NT2/D1 (cell line): ENCODE measurements at regions not wholly inside any gene's neighbourhood (a gene's known extent, or its start where the extent isn't known, plus 50 kb on each side); places are given as distances from the start of the nearest gene placed in this dataset.

Experiments used
- DNase-seq: peaks from one replicate; pipeline ENCODE4 v3.0.0-alpha.2; 2011; ENCODE audit warnings: low read depth, low spot score
- H3K27me3 ChIP-seq: 2 replicates; pipeline ENCODE4 v1.6.0; 2011; ENCODE audit warnings: mild to moderate bottlenecking; ENCODE audit not compliant: insufficient read length, insufficient read depth
- H3K36me3 ChIP-seq: 2 replicates; pipeline ENCODE4 v1.6.1; 2011; ENCODE audit warnings: mild to moderate bottlenecking, low read length, mixed read lengths; ENCODE audit not compliant: insufficient read depth, insufficient read length
- H3K4me1 ChIP-seq: 2 replicates; pipeline ENCODE4 v1.5.1; 2011; ENCODE audit not compliant: insufficient read depth, insufficient read length
- H3K4me3 ChIP-seq: 2 replicates; pipeline ENCODE4 v1.5.1; 2011; ENCODE audit warnings: low read depth; ENCODE audit not compliant: insufficient read length
- H3K9ac ChIP-seq: 2 replicates; pipeline ENCODE4 v1.6.0; 2011; ENCODE audit warnings: low read depth; ENCODE audit not compliant: insufficient read length
- H3K9me3 ChIP-seq: 2 replicates; pipeline ENCODE4 v1.5.1; 2011; ENCODE audit warnings: mild to moderate bottlenecking, low read length; ENCODE audit not compliant: insufficient read depth
- SUZ12 ChIP-seq: IDR thresholded peaks from 2 replicates; pipeline ENCODE4 v1.6.1; 2011; ENCODE audit not compliant: insufficient read length, insufficient read depth; ENCODE audit errors: extremely low read depth
- YY1 ChIP-seq: IDR thresholded peaks from 2 replicates; pipeline ENCODE4 v1.6.1; 2011; ENCODE audit not compliant: insufficient read length, insufficient read depth
- ZNF274 ChIP-seq: IDR thresholded peaks from 2 replicates; pipeline ENCODE4 v1.6.1; 2011; ENCODE audit warnings: mild to moderate bottlenecking, low read depth, low read length

- H3K27me3 ChIP-seq = no peaks in the 10 kb centered on the region
- peaks cover 35% of the 10 kb centered on the region for H3K4me1 ChIP-seq
- peaks cover 4% of the 10 kb centered on the region for H3K36me3 ChIP-seq
- no peak for DNase-seq
- H3K9ac ChIP-seq = no peak overlapping the region
- H3K4me3 ChIP-seq = no peak overlapping the region
- TF ChIP-seq YY1 (no peak), ZNF274 (no peak), SUZ12 (no peak)
- no peaks in the 10 kb centered on the region for H3K9me3 ChIP-seq
Observed at GRCh38 chr16:85231959-85232358, 119.7 kb upstream of the CIBAR2 start.

- TF ChIP-seq YY1 (no peak), SUZ12 (no peak), ZNF274 (no peak)
- no peaks in the 10 kb centered on the region for H3K9me3 ChIP-seq
- no peak for DNase-seq
- H3K4me1 ChIP-seq = peaks cover 32% of the 10 kb centered on the region
- no peak overlapping the region for H3K9ac ChIP-seq
- H3K36me3 ChIP-seq = peaks cover 4% of the 10 kb centered on the region
- H3K27me3 ChIP-seq = no peaks in the 10 kb centered on the region
- H3K4me3 ChIP-seq = no peak overlapping the region
Observed at GRCh38 chr16:85232369-85233142, 120.3 kb upstream of the CIBAR2 start.

DNA sequence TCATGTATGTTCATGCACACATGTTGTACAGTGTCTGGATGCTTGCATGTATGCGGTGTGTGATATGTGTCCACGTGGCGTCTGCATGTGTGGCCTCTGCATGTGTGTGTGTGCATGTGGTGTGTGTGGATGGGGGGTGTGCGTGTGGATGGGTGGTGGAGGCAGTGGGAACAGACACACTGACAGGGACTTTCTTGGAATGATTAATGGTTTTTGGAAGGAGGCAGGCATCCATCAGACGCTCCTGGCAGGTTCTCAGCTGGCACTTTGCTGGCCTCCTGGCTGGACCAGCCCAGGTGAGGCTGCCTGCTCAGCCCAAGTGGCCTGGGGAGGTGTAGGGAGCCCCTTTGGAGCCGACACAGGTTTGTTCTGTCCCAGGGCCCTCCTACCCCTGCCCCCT is 121.2 kb upstream of the CIBAR2 start:
- H3K27me3 ChIP-seq = no peaks in the 10 kb centered on the region
- no peak overlapping the region for H3K9ac ChIP-seq
- H3K36me3 ChIP-seq = peaks cover 4% of the 10 kb centered on the region
- no peak overlapping the region for H3K4me3 ChIP-seq
- TF ChIP-seq SUZ12 = no peak
- no peak for TF ChIP-seq ZNF274
- TF ChIP-seq YY1 = no peak
- H3K4me1 ChIP-seq = peaks cover 36% of the 10 kb centered on the region
- no peak for DNase-seq
- H3K9me3 ChIP-seq = no peaks in the 10 kb centered on the region

- TF ChIP-seq YY1 (no peak), SUZ12 (no peak), ZNF274 (no peak)
- no peaks in the 10 kb centered on the region for H3K27me3 ChIP-seq
- peak overlapping the region; percentile 62 for H3K9ac ChIP-seq
- H3K9me3 ChIP-seq = no peaks in the 10 kb centered on the region
- DNase-seq = peak; percentile 92
- no peaks in the 10 kb centered on the region for H3K36me3 ChIP-seq
- peak overlapping the region; percentile 17 for H3K4me3 ChIP-seq
- peaks cover 40% of the 10 kb centered on the region for H3K4me1 ChIP-seq
Observed at GRCh38 chr16:85234310-85235204, 122.3 kb upstream of the CIBAR2 start.

GRCh38 chr16:85235991-85236817 is 123.9 kb upstream of the CIBAR2 start:
- Histone ChIP-seq H3K27me3 (no peaks in the 10 kb centered on the region), H3K4me3 (peak overlapping the region; percentile 6), H3K36me3 (peaks cover 3% of the 10 kb centered on the region), H3K4me1 (peaks cover 50% of the 10 kb centered on the region), H3K9me3 (no peaks in the 10 kb centered on the region), H3K9ac (peak overlapping the region; percentile 72)
- TF ChIP-seq YY1 = no peak
- TF ChIP-seq SUZ12 = no peak
- no peak for TF ChIP-seq ZNF274
- no peak for DNase-seq

GRCh38 chr16:85236818-85237150 is 124.5 kb upstream of the CIBAR2 start:
- Histone ChIP-seq H3K4me1 (peaks cover 51% of the 10 kb centered on the region), H3K4me3 (no peak overlapping the region), H3K27me3 (no peaks in the 10 kb centered on the region), H3K9ac (no peak overlapping the region), H3K36me3 (peaks cover 3% of the 10 kb centered on the region), H3K9me3 (no peaks in the 10 kb centered on the region)
- TF ChIP-seq SUZ12 (no peak), ZNF274 (no peak), YY1 (no peak)
- no peak for DNase-seq
